ENCODE measurements at regions not wholly inside any gene's neighbourhood (a gene's known extent, or its start where the extent isn't known, plus 50 kb on each side); places are given as distances from the start of the nearest gene placed in this dataset.

GRCh38 chr18:11260961-11261461, 111.6 kb upstream of the PIEZO2 start:
- no peak overlapping the region for H3K9ac ChIP-seq (ENCODE audit: extremely low read depth, low read length, poor library complexity, severe bottlenecking)
- no peak overlapping the region for H3K27ac Mint-ChIP-seq

DNA sequence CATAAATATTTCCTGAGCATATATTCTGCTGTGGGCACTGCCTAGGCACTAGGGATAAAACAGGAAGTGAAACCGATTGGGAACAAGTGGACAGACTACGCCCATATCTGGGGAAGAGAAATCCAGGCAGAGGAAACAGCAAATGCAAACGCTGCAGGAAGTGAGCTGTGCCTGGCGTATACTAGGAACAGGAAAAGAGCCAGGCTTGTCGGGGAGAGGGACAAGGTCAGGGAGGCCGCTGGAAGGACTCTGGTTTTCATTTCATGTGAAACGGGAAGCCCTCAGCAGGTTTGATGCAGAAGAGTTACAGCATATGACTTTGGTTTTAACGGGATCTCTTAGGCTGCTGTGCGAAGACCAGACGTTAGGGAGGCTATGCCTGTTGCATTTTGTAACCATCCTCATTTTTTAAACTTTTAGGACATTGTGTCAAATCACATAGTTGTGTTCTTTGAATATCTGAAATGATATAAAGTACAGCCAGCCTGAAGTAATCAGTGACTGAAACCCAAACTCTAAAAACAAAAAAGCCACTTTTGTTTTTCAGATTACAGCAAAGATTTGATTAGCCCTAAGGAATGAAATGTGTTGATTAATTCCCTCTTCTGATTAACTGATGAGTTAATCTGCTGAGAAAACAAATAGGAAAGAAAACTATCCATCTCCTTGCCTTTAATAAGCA, 110.2 kb upstream of the PIEZO2 start:
- Histone ChIP-seq H3K4me1 (ENCODE audit: control insufficient read depth, insufficient read depth, low read length) (no peaks in the 10 kb centered on the region), H3K9ac (ENCODE audit: extremely low read depth, low read length, poor library complexity, severe bottlenecking) (no peak overlapping the region), H3K27ac (ENCODE audit: low read depth, low read length) (no peak overlapping the region), H3K4me3 (ENCODE audit: low read length) (no peak overlapping the region), H3K9me3 (ENCODE audit: control insufficient read depth, low read length) (peaks cover 14% of the 10 kb centered on the region), H3K27me3 (ENCODE audit: control insufficient read depth, insufficient read depth, low read length, poor library complexity, severe bottlenecking) (no peaks in the 10 kb centered on the region), H3K36me3 (ENCODE audit: control insufficient read depth, insufficient read depth, low read length) (no peaks in the 10 kb centered on the region)
- no peak overlapping the region for H3K4me3 Mint-ChIP-seq
- peaks cover 17% of the 10 kb centered on the region for H3K9me3 Mint-ChIP-seq
- WGBS, 2 experiments (ENCODE audit: insufficient coverage in 1 of 2, insufficient read length in 1 of 2) = 83 to 87% methylated on average over 9 of the region's 10 CpGs
- H3K4me1 Mint-ChIP-seq = peaks cover 10% of the 10 kb centered on the region
- DNase-seq = no peak
- no peak for TF ChIP-seq CTCF (conservative IDR thresholded peaks at IDR 0.05)
- H3K27ac Mint-ChIP-seq = no peak overlapping the region
- H3K36me3 Mint-ChIP-seq (ENCODE audit: low read depth) = peaks cover 4% of the 10 kb centered on the region
- no peaks in the 10 kb centered on the region for H3K27me3 Mint-ChIP-seq (ENCODE audit: insufficient read depth)

More at GRCh38 chr18:11260961-11261461, 111.6 kb upstream of the PIEZO2 start:
- peaks cover 10% of the 10 kb centered on the region for H3K4me1 Mint-ChIP-seq
- WGBS, 2 experiments (ENCODE audit: insufficient coverage in 1 of 2, insufficient read length in 1 of 2) = 69 to 85% methylated on average over 3 of the region's 3 CpGs
- Histone ChIP-seq H3K27ac (ENCODE audit: low read depth, low read length) (peak overlapping the region; percentile 74), H3K36me3 (ENCODE audit: control insufficient read depth, insufficient read depth, low read length) (no peaks in the 10 kb centered on the region), H3K27me3 (ENCODE audit: control insufficient read depth, insufficient read depth, low read length, poor library complexity, severe bottlenecking) (no peaks in the 10 kb centered on the region), H3K4me1 (ENCODE audit: control insufficient read depth, insufficient read depth, low read length) (no peaks in the 10 kb centered on the region), H3K9me3 (ENCODE audit: control insufficient read depth, low read length) (peaks cover 14% of the 10 kb centered on the region), H3K4me3 (ENCODE audit: low read length) (no peak overlapping the region)
- H3K4me3 Mint-ChIP-seq = no peak overlapping the region
- H3K36me3 Mint-ChIP-seq (ENCODE audit: low read depth) = peaks cover 4% of the 10 kb centered on the region
- H3K27me3 Mint-ChIP-seq (ENCODE audit: insufficient read depth) = no peaks in the 10 kb centered on the region
- peaks cover 23% of the 10 kb centered on the region for H3K9me3 Mint-ChIP-seq
- no peak for TF ChIP-seq CTCF (conservative IDR thresholded peaks at IDR 0.05)
- peak; percentile 59 for DNase-seq

DNA sequence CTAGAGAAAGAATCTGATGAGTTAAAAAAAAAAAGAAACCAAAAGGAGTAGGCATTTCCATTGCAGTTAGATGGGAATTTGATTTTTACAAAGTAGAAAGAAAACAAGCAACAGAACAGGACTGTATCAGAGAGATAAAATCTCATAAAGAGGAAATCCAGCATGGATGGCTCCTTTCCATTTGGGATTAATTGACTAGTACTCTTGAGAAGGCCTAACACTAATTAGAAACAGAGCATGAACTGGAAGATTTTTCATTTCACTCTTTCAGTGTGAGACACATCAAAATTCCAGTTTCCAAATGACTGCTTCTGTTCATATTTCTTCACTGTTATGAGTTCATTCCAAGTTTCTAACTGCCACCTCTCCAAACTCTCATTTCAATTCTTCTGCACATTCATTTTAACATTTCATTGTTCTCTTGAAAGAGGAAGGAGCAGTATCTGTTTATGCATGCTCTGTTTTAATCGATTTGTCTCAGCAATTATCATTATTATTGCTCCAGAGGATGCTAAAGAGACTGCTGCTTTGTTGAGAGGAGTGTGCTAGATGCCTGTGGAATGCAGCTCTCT, 108.8 kb upstream of the PIEZO2 start:
- no peak overlapping the region for H3K27ac ChIP-seq (ENCODE audit: low read depth, low read length)
- H3K4me3 ChIP-seq (ENCODE audit: low read length) = no peak overlapping the region
- H3K9me3 ChIP-seq (ENCODE audit: control insufficient read depth, low read length) = peaks cover 3% of the 10 kb centered on the region
- H3K36me3 Mint-ChIP-seq (ENCODE audit: low read depth) = no peaks in the 10 kb centered on the region
- 92% methylated on average over 1 of the region's 1 CpG; no CpG with 5 or more reads in 1 of the 2 experiments for WGBS, 2 experiments (ENCODE audit: insufficient coverage in 1 of 2, insufficient read length in 1 of 2)
- no peak overlapping the region for H3K4me3 Mint-ChIP-seq
- no peak overlapping the region for H3K9ac ChIP-seq (ENCODE audit: extremely low read depth, low read length, poor library complexity, severe bottlenecking)
- H3K27ac Mint-ChIP-seq = no peak overlapping the region
- no peaks in the 10 kb centered on the region for H3K36me3 ChIP-seq (ENCODE audit: control insufficient read depth, insufficient read depth, low read length)
- H3K4me1 Mint-ChIP-seq = peaks cover 10% of the 10 kb centered on the region
- no peaks in the 10 kb centered on the region for H3K4me1 ChIP-seq (ENCODE audit: control insufficient read depth, insufficient read depth, low read length)
- H3K27me3 ChIP-seq (ENCODE audit: control insufficient read depth, insufficient read depth, low read length, poor library complexity, severe bottlenecking) = no peaks in the 10 kb centered on the region
- TF ChIP-seq CTCF (conservative IDR thresholded peaks at IDR 0.05) = no peak
- H3K27me3 Mint-ChIP-seq (ENCODE audit: insufficient read depth) = no peaks in the 10 kb centered on the region
- no peak for DNase-seq
- H3K9me3 Mint-ChIP-seq = peaks cover 4% of the 10 kb centered on the region
